NCI-H345 (cell line): ENCODE measurements at regions not wholly inside any gene's neighbourhood (a gene's known extent, or its start where the extent isn't known, plus 50 kb on each side); places are given as distances from the start of the nearest gene placed in this dataset.
"Not testable (repeated sequence)": the region's sequence is repeated elsewhere in the genome, so short reads cannot be mapped to it uniquely, and the experiment has no call there.

Experiments
- DNase-seq: peaks from one replicate; lab custom pipeline; 2025; lab: John Stamatoyannopoulos, UW

DNA sequence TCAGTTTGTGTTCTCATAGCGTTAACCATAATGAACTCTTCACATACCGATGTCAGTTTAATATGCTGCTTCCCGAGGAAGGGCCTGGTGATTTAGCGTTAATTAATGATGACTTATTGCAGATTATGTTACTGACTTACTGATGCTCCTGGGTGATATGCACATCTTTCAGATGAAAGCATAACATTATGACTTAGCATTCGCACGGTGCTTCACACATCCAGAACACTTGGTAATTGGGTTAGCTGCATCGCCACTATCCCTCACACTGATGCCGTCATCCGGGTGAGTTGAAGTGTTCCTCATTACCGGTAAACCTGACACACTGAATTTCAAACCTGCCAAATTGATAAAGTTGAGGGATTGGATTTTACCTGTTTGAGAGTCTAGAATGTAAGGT is 239.0 kb upstream of the PODXL start:
- DNase-seq = no peak

DNA sequence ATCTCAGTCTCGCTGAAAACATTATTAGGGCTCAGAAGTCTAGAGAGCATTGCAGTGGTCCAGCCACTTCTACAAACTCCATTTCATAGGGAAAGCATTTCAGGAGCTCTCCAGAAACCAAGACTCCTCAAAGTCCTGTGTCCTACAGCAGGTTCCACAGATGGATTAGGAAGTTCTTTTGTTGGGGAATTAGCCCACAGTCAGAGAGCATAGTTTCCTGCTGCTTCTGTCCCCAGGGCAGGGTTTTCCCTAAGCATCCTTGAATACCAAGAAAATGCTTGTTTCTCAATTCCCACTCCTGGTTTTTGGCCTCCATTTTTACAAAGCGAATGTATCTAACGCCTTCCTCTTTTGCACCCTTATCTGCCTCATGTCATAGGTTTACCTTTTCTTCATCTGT is 235.9 kb upstream of the PODXL start:
- no peak for DNase-seq

DNA sequence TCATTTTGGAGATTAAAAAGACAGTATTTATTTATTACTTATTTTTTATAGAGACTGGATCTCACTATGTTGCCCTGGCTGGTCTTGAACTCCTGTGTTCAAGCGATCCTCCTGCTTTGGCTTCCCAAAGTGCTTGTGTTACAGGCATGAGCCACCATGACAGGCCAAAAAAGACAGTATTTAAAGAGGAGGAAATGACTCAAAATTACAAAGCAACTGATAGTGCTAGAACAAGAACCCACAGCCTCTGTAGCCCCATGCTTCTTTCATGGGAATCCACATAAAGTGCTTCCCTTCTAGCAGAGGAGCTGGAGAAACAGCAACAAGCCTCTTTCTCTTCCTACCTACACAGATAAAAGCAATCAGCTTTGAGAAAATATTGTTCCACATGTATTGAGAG is 230.7 kb upstream of the PODXL start:
- no peak for DNase-seq

DNA sequence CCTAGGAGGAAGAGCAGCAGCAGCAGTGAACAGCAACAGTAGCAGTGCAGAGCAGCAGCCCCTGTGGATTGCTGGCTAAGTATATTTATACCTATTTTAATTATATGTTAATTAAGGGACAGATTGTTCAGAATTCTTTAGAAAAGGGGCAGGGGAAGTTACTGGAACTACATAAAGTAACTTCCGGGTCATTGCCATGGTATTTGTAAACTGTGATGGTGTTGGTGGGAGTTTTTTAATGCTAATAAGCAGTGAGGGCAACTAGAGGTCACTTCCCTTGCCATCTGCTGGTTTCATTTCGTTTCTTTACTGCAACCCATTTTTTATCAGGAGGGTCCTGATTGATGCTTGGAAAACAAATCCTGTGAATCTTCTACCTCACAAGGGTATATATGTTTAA is 229.8 kb upstream of the PODXL start:
- no peak for DNase-seq

DNA sequence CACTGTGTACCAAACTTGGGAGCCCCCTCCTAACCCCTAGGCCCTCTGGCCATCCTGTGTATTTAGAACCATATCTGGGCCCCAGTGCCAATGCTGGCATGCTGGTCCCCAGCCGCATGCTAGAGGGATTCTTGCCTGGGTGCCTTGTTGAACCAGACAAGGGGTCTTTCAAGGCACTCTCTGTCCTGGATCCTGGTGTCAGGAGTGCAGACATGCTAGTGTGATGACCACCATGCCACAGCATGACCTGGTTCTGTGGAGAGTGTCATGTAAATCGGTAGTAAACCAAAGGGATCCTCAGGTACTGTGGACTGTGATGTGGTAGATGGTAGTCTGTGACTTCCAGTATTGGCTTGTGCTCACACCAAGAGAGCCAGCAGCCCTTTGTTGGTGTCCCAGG is 222.2 kb upstream of the PODXL start:
- no peak for DNase-seq

DNA sequence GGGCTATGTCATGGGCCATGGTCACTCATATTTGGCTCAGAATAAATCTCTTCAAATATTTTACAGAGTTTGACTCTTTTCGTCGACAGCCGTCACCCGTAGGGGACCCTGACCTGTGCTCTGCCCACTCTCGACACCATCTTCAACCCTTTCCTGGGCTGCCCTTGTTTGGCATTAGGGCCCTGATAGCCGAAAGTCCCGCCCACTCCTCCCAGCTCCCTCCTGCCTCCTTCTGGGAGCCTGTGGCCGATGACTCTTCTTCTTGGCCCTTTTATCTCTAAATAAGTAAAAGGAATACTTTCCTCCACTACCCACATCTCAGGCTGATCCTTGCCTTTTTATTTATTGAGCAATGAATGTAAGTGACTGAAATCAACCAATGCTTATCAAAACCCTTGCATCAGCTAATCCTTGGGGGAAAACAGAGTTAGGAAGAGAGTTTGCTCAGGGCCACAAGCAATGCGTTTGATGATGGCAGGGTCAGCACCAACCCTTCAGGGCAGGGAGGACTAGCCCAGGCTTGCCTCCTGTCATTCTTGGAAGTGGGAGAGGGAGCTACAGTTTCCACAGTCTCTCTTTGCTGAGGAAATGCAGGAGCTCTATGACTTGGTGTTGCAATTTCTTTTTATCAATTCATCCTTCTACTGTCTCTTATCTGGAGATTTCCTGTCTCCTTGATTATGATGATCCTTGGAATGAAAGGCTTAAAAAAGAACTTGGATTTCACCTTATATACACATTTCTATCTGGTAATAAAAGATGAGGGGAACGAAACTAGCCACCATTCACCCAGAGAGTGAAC is 218.2 kb upstream of the PODXL start:
- no peak for DNase-seq

DNA sequence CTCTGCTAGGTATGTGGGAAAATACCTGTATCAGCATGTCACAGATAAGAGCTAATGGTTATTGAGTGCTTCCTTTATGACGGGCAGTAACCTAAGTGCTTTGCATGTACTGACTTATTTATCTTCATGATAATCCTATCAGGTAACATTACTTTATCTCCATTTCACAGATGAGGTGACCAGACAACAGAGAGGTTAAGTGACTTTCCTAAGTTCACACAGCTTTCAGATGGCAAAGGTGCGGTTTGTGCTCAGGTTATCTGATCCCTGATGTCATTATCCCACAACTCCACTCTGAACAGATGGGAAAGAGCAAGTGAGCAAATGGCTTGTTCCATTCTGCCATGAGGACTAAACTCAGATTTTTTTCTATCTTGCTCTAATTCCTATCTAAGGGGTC is 217.0 kb upstream of the PODXL start:
- no peak for DNase-seq

DNA sequence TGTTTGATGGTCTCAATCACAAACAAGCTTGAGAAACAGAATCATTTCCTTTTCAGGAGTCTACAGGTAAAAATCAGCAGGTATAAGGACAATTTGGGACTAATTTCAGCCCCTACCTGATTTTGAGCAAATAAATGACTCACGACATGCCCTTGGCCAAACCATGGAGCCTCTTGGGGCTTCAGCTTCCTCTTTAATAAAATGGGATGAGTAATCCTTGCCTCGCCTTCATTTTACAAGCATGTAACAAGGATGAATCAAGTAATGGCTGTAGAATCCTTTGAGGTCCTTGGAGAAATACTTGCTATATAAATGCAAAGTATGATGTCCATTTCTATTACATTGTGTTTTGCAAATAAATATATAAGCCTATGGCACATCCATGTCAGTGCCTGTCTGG is 212.8 kb upstream of the PODXL start:
- DNase-seq = no peak

DNA sequence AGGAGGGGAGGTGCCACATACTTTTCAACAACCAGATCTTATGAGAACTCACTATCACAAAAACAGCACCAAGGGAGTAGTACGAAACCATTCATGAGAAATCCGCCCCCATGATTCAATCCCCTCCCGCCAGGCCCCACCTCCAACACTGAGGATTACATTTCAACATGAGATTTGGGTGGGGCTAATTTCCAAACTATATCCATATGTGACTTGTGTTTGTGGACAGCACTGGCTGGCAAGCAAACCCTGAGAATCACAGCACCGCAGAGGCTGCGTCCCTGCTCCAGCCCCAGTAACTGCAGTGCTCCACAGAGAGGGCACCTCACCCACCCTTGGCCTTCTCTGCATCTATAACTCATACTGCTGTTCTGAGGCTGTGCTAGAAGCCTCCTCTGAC is 211.2 kb upstream of the PODXL start:
- DNase-seq = no peak

DNA sequence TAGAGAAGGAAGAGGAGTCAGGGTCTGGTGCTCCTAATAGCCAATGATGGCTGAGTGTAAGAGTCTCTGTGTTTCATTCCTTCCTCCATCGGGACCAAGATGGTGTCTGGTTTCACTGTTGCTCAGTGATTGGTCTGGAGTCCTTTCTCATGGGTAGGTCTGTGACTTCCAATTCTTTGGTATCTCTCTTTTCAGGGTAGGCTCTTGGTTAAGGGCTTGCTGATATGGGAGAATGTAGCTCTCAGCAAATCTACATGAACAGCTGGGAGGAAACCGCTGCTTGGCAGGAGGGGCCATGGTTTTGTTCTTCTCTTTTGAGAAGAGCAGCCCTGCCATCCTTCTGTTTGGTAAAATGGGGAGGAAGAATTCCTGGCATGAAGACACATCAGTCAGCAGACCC is 209.1 kb upstream of the PODXL start:
- no peak for DNase-seq

DNA sequence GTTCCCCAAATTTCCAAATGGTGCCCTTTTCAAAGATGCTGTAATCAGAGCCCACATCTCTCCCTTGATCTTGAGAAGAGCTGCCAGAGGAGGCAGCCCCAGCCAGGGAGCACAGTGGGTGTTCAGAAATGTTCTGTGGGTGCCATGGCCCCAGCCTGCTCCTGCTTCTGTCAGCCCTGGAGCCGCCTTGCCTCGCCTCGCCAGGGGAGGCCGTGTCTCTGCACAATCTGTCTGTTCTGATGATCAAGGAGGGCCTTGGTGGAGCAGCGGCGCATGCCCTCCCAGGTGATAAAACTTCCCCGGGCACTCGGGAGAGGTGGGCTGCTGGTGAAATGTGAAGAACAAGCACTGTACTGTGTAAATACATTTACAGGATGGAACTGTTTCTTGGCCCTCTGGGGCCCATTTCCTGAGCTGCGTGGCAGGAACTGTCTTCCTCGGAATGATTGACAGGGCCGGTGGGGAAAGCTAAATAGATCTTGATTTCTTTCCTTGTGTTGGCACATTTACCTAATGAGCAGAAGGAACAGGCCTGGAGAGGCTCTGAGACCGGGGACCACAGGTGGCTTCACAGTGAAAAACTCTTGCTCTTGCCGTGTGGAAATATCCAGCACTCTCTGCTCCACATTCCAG is 207.8 kb upstream of the PODXL start:
- DNase-seq = no peak

DNA sequence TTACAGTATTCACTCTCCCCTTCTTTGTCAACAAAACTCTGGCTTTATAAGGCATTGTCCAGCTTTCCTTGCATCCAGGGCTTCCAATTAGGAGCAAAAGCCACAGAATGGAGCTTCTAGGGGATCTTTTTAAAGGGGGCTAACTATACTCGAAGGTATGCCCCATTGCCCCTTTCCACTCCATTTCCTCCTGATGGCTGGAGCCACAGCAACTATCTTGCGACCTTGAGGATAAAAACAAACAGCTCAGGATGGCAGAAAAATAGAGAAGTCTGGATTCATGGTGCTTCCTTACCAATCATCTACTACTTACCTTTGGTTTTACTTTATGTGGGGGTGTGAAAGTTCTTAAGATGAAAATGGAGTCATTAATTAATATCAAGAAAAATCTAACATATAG is 206.3 kb upstream of the PODXL start:
- no peak for DNase-seq

DNA sequence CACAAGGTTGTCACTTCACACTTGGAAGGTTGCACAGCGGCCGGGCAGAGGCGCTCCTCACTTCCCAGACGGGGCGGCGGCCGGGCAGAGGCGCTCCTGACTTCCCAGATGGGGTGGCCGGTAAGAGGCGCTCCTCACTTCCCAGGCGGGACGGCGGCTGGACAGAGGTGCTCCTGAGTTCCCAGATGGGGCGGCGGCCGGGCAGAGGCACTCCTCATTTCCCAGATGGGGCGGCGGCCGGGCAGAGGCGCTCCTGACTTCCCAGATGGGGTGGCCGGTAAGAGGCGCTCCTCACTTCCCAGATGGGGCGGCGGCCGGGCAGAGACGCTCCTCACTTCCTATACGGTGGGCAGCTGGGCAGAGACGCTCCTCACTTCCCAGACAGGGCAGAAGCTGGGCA is 199.4 kb upstream of the PODXL start:
- DNase-seq = not testable (repeated sequence)

DNA sequence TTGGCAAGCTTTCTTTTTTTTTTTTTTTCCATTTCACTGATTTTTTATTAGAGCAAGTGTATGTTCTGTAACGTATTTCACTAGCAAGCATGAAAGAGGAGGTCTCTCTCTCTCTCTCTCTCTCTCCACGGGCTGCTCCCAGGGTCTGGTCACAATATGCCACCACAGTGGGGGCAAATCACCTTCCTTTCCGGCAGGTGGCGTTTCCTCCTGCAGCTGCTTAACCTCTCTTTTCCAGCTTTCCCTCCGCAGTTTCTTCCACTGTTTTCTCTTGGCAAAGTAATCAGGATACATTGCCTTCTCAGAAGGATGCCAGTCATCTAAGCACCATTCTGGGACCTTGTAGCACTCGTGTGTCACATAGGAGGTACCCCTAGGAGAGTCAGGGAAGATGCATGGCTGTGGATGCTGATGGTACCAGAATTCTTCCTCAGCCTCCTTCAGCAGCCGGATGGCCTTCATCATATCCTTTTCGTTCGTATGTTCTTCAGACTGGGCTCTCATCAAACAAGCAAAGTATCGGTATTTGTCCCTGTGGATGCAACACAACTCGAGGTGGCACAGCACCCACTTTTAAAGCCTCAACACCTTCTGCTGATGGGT is 197.3 kb upstream of the PODXL start:
- no peak for DNase-seq

DNA sequence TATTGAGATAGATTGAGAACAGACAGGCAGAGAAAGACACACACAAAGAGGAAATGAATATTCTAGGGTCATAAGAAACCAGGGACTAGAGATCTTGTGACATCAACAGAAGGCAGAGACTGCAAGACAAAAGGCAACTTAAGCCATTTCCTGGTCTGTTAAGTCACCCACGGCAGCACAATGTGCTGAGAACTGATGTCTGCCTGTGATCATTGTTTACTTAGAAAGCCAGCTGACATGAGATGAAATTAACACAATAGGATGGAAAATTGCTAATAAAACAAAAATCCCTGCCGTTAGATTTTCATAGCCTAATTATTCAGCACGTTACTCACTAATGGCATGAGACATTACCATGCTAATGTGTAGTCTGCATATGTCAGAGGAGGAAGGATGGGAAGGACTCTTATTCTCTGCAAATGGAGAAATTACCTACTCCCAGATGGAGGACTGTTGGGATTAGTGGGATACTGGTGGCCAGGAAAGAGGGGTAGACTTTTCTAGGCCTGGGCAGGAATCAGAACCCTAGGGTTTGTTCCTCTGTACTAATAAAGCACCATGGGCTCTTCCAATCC is 191.3 kb upstream of the PODXL start:
- peak; percentile 16 for DNase-seq

DNA sequence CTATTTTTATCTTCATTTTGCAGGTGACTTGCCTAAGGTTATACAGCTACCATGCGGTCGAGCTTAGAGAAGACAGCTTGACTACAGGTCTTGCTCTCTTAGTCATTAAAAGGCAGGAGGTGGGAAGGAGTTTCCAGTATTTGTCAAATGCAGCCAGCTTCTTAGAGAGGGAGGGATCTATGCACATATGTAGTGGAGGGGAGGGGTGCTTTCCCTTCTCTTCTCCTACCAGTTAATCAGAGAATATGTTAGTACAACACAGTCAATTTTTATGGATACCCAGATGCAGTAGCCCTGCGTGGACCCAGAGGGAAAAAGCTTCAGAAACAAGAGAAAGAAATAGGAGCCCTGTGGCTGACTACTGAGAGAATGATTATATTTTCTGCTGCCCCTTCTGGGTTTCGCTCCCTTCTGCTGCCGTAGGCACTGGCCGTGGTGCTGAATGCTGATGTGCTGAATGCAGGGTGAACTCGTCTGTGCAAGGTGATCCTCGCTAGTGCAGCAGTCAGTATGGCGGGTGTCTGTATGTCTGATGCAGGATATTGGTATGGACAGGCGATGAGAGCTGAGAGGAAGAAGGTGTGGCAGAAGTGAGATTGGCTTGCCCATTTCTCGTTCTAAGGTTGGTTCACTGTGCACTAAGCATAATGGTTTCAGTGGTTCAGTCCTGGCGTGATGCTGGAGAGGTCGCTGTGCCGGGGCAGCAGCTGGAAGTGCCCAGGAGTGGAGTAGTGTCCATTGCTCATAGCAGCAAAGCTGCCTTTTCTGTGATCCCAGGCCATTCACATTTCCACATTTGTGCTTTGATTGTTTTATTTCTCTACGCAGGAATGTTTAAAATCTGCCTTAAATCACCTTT is 189.2 kb upstream of the PODXL start:
- DNase-seq = no peak

DNA sequence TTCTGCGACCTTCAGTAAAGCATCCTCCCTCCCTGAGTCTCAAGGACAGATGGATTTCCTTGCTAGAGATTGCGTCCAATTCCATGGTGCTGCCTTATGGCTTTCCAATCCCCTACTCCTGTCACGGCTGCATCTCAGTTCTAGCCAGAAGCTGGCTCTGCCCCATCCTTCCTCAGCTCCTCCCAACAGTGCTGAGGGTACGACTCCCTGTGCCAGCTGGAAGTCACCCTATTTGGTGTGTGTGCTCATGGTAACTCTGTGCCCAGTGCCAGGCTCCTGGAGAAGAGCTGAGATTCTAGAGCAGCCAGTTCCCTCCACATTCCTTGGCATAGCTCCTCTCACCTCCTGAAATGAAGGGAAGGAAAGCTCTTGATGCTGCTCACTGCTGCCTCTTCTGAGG is 185.0 kb upstream of the PODXL start:
- no peak for DNase-seq

DNA sequence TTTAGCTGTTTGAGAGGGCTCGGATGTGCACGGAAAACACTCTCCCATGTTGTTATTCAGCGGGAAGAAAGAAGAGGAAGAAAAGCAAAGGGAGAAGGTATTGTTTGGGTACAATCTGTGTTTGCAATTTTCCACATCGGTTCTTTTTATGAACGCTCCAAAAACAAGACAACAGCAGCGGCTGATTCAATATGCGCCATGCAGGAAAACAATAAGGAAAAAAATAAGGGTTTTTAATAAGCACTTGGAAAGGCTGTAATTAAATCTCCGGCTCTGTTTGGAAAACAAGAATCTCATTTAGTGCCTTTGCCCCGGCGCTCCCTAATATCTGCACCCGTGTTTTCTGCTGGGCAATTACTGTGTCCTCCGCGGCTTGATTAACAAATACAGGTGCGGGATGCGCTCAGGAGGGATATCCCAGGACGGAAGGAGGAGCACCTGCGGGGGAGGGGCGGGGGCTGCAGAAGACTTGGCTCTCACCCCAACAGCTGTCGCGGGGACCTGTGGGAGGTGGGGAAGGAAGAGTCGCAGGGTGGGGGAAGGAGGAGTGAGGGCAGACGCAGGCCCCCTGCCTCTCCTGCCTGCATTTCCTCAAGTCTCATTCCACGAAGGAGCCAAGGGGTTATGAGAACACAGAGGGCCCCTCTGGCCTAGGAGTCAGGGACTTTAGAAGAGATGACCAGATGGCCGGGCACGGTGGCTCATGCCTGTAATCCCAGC is 181.5 kb upstream of the PODXL start:
- peak; percentile 9 for DNase-seq

DNA sequence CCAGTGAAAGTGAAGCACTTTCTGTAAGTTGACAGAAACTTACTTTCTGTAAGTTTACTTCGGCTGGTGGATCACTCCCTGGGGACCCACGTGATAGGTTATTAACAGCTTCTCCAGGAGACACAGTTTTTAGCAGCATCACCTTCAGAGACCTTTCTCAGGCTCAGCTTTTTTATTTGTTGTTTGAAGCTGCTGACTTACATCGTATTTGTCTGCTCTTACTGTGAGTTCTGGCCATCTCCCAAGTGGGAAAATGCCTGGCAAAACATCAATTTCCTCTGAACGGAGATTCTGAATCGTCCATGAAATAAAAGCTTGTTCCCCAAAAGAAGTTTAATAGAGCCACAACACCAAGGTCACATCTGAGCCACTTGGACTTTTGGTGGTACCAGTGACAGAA is 178.7 kb upstream of the PODXL start:
- no peak for DNase-seq

DNA sequence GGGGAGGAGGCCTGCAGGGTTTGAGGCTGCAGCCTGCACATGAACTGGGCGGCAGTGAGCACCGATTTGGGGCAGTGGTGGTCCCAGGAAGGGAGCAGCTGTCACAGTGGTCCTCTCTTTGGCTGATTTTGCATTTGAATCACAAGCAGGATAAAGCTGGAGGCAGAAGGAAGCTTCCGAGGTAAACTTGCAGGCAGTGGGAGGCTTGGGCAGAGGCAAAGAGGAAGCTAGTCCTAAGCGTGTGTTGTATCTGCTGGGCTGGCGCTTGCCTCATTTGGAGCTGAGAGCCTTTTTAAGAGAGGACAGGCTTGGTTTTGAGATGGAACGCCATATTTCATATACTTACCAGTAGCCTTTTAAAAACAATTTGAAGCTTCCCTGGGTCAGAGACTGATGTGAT is 177.2 kb upstream of the PODXL start:
- DNase-seq = no peak

DNA sequence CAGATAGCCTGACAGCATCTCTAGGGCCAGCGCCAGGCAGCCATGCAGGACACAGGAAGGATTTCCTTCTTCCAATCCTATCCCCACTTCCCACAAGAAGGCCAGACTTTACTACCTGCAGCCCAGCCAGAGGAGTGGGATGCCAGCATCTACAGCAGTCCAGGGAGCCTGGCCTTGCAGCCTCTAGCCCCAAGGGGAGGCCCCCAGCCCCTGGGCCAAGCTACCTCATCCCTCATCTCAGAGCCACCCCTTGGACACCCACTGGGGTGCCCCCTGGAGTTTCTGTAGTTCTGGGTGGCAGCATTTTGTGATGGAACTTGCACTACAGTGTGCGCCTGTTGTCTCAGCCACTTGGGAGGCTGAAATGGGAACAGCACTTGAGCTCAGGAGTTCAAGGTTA is 170.8 kb upstream of the PODXL start:
- DNase-seq = no peak

DNA sequence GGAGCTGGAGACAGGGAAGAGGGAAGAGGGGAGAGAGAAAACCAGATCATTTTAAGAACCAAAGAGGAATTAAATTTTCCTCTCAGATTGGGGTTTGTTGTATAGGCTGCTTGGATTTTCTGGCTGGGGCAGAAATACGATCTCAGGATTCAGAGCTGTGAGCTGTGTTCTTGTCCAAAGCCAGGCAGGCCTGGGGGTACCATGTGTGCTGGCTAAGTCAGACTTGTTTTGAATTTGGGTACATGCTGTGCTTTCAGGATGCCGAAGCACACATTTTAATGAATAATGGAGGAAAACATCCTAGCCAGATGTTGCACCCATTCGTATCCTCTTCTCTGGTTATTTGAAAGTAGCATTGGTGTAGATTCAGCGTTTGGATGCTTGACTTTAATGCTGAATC is 170.3 kb upstream of the PODXL start:
- DNase-seq = no peak
